K562 (cell line): ENCODE measurements at regions not wholly inside any gene's neighbourhood (a gene's known extent, or its start where the extent isn't known, plus 50 kb on each side); places are given as distances from the start of the nearest gene placed in this dataset.

Experiments
- MYNN ChIP-seq, 2 experiments: sonication (generic); formaldehyde crosslinking in 1 of 2; IDR thresholded peaks; 2 replicates each; pipeline versions ENCODE4 v1.5.0 to v1.6.1; 2016 to 2020; ENCODE audit warnings: antibody characterized with exemption in 1 of 2, missing genetic modification reagents in 1 of 2
- SP1 ChIP-seq: sonication (generic); formaldehyde crosslinking; IDR thresholded peaks from 2 replicates; pipeline ENCODE4 v1.8.1; 2022; ENCODE audit warnings: mild to moderate bottlenecking, missing genetic modification reagents
- TAL1 ChIP-seq: fragments of 450-650 bp; IDR thresholded peaks from 2 replicates; pipeline ENCODE4 v1.6.1; 2016; ENCODE audit warnings: mild to moderate bottlenecking
- TCF7L2 ChIP-seq: fragments of 150-350 bp; IDR thresholded peaks from 2 replicates; pipeline ENCODE4 v1.6.1; 2016; ENCODE audit warnings: low read depth, mild to moderate bottlenecking, low read length, moderate library complexity
- TOE1 ChIP-seq, 2 experiments: fragments of 450-650 bp in 1 of 2; sonication (generic) in 1 of 2; formaldehyde crosslinking in 1 of 2; IDR thresholded peaks; 2 replicates each; pipeline versions ENCODE4 v1.7.1 to v1.8.0; 2016 to 2022; ENCODE audit warnings: borderline replicate concordance in 2 of 2, mild to moderate bottlenecking in 2 of 2, antibody characterized with exemption in 1 of 2, inconsistent platforms in 1 of 2, low read depth in 1 of 2, missing genetic modification reagents in 1 of 2, moderate library complexity in 1 of 2
- TF ChIP-seq, protein P1 (sequence below): fragments of 450-650 bp; IDR thresholded peaks from 2 replicates; pipeline ENCODE4 v1.6.1; 2016; ENCODE audit warnings: antibody characterized with exemption
- TF ChIP-seq, protein P2 (sequence below), 3 experiments: IDR thresholded peaks in 2 of 3; conservative IDR thresholded peaks in 1 of 3; 2 replicates each; pipeline ENCODE4 v1.5.1; 2011 to 2012; ENCODE audit warnings: low read length in 3 of 3, mild to moderate bottlenecking in 3 of 3, control low read depth in 2 of 3, improper control_type of control experiment in 1 of 3, inconsistent platforms in 1 of 3, low read depth in 1 of 3, mixed read lengths in 1 of 3, moderate library complexity in 1 of 3; ENCODE audit not compliant: insufficient read depth in 2 of 3

DNA sequence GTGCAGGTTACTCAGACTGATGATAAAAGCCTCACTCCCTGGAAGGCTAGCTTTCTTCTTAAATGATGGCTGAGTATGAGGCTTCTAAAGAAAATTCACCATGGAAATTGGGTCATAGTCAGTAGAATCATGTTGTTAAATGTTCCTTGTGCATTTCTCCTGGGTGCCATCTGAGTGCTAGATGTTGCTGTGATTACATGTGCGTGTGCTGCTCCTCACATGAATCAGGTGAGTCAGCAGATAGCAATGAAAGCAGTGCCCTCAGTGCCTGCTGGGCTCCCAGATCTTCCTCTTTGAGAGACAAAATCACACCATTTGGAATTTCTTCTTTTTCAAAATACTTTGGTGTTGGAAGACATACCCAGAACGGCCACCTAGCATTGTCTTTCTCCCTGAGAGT lies 331.7 kb downstream of the XPNPEP1 start:
- no peak for TF ChIP-seq TAL1
- no peak for TF ChIP-seq SP1 (CRISPR knock-in tag)
- TF ChIP-seq, protein P1, sequence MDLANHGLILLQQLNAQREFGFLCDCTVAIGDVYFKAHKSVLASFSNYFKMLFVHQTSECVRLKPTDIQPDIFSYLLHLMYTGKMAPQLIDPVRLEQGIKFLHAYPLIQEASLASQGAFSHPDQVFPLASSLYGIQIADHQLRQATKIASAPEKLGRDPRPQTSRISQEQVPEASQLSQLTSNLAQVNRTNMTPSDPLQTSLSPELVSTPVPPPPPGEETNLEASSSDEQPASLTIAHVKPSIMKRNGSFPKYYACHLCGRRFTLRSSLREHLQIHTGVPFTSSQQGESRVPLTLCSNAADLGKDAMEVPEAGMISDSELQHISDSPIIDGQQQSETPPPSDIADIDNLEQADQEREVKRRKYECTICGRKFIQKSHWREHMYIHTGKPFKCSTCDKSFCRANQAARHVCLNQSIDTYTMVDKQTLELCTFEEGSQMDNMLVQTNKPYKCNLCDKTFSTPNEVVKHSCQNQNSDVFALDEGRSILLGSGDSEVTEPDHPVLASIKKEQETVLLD = no peak
- no peak for TF ChIP-seq MYNN (IDR thresholded peaks at IDR 0.05)
- no peak for TF ChIP-seq MYNN (CRISPR knock-in tag; IDR thresholded peaks at IDR 0.05)
- no peak for TF ChIP-seq TOE1 (IDR thresholded peaks at IDR 0.05; ENCODE audit: borderline replicate concordance)
- no peak for TF ChIP-seq TOE1 (CRISPR knock-in tag; IDR thresholded peaks at IDR 0.05; ENCODE audit: borderline replicate concordance, low read depth)
- no peak for TF ChIP-seq TCF7L2
- TF ChIP-seq, protein P2, sequence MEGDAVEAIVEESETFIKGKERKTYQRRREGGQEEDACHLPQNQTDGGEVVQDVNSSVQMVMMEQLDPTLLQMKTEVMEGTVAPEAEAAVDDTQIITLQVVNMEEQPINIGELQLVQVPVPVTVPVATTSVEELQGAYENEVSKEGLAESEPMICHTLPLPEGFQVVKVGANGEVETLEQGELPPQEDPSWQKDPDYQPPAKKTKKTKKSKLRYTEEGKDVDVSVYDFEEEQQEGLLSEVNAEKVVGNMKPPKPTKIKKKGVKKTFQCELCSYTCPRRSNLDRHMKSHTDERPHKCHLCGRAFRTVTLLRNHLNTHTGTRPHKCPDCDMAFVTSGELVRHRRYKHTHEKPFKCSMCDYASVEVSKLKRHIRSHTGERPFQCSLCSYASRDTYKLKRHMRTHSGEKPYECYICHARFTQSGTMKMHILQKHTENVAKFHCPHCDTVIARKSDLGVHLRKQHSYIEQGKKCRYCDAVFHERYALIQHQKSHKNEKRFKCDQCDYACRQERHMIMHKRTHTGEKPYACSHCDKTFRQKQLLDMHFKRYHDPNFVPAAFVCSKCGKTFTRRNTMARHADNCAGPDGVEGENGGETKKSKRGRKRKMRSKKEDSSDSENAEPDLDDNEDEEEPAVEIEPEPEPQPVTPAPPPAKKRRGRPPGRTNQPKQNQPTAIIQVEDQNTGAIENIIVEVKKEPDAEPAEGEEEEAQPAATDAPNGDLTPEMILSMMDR (IDR thresholded peaks at IDR 0.05 in 2 of 3, conservative IDR thresholded peaks at IDR 0.05 in 1 of 3; ENCODE audit: insufficient read depth in 2 of 3, low read depth in 1 of 3, low read length in 3 of 3) = no peak
